Stimulated activated naive CD4-positive, alpha-beta T cell treated with Interleukin-2 at 50 U/mL for 16 hours (primary cell): ENCODE measurements at regions not wholly inside any gene's neighbourhood (a gene's known extent, or its start where the extent isn't known, plus 50 kb on each side); places are given as distances from the start of the nearest gene placed in this dataset.

Experiments
- DNase-seq: peaks from one replicate; lab custom pipeline; 2025; lab: John Stamatoyannopoulos, UW

DNA sequence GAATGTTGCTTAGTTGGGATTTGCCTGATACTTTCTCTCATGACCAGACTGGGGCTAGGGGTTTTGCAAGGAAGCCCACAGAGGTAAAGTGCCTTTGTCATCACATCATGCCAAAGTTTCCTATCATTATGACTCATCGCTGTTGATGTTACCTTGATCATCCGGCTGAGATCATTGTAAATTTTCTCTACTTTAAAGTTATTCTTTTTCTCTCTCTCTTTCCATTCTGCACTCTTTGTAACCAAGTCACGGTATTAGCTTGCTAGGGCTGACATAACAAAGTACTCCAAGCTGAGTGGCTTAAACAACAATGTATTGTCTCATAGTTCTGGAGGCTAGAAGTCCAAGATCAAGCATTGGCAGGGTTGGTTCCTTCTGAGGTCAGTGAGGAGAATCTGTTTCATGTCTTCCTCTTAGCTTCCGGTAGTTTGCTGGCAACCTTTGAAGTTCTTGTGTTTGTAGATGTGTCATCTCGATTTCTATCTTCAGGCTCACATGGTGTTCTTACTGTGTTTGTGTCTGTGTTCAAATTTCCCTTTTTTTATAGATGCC is 113.0 kb downstream of the DTHD1 start:
- DNase-seq, result peak; percentile 8

DNA sequence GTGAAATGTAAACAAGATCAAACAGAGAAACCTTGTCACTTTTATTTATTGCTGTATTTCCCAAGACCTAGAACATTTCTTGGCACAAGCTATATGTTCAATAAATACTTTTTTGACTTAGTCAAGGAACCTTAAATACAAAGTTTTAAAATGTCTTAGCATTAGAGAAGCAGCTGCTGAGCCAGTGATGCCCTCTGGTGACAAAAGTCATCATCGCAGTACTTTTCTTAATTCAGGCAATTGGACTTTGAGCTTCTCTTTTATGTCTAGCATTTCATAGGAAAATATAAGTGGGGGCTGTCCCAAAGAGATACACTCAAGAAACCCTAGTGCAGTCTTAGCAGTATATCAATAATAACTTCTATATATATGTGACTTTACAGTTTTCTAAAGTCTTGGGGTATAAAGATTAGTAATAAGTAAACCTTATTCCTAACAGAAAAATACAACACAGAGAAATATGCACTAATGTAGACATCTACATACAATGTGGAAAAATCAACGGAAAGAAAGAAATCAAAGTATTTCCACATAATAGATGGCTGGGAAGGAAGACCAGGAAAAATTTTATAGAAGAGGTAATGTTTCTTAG is 118.4 kb downstream of the DTHD1 start:
- peak; percentile 7 for DNase-seq

DNA sequence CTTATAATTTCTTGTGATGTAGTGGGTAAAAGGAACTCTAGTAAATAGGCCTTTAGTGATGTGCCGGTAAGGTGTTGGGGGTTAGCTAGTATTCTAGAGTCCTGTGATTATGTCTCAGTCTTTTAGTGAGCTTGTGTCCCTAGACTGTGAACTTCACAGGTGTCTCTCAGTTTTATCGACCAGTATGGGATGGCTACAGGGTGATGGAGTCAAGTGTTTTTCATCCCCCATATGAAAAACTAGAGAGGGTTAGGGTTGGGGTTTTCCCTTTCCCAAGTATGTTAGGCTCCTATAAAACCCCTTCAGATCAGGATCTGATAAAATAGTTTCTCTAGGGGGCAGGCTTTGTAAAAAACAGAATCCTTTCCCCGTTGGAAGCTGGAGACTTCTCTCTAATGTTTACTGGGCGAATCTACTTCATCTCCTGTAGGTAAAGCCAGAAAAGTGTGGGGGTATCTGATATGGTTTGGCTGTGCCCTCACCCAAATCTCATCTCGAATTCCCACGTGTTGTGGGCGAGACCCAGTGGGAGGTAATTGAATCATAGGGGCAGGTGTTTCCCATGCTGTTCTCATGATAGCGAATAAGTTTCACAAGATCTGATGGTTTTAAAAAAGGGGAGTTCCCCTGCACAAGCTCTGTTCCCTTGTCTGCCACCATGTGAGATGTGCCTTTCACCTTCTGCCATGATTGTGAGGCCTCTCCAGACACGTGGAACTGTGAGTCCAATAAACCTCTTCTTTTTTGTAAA is 120.8 kb downstream of the DTHD1 start:
- peak; percentile 8 for DNase-seq

DNA sequence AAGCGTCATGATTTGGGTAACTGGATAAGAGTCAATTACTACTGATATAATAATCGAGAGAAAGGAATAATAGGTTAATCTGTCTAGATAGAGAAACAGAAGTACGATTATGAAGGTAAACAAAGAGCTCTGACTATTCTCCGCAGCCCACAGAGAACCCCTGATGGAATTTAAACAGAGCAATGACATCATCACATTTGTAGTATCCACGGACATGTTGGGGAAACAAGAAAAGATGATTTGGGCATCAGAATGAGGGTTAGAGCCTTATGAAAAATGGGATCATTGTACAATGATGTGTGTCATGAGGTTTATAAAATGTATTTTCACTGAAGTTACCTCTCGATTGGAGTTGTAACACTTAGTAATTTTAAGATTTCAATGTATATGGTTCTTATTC is 129.9 kb downstream of the DTHD1 start:
- no peak for DNase-seq

DNA sequence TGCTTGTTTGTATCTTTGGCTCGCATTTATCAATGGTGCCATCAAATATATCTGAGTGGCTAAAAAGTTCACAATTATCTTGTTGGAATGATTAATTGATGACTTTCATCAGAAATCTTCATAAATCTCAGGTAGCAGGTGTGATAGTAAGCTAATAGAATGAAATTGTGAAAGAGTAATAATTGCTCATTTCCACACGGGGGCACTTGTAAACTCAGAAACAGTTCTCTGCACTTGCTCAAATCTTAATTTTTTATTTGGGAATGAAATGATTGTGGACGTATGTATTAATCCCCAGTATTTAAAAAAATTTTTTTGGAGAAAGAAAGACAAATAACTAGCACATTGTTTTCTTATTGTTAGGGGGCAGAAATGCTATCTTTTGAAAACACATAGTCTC is 132.8 kb downstream of the DTHD1 start:
- no peak for DNase-seq

DNA sequence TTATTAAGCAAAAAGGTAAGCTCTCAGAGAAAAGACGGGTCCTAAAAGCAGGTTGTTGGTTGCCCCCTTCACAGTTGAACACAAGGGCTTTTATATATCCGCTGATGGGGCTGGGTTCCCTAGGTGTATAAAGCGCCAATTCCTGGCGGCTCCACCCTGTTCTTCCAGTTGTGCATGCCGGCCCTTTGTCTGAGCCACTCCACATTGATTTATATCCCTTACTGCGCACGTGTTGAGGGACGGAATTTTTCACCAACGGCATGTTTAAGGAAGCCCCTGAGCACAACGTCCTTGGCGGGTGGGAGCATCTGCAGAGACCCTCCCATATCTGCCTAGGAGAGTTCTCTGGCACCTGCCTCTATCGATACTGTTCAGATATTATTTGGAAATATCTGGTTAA is 135.7 kb downstream of the DTHD1 start:
- no peak for DNase-seq

DNA sequence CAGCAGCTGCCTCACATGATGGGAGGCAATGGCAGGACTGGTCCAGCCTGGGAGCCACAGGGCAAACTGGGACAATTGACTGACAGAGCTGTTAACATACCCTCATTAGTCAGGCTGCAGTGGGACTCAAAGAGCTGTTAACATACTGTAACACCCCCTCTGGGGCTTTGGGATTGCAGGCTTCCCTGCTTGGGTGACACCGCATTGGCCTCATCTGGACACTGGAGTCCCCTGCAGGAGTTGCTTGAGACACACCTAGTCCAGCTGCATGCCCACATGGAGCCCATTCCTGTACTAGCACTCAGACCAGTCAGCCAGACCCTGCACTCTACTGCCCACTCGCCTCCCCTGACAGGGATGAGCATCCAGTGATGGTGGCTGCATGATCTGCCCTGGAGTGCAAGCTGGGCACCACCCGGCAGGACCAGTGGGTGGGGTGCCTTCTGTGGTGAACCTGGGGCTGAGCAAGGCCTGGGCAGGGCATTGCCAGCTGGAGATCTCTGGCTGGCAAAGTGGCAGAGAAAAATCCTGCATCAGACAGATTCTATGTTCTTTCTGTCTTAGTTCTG is 138.8 kb downstream of the DTHD1 start:
- DNase-seq, result no peak

DNA sequence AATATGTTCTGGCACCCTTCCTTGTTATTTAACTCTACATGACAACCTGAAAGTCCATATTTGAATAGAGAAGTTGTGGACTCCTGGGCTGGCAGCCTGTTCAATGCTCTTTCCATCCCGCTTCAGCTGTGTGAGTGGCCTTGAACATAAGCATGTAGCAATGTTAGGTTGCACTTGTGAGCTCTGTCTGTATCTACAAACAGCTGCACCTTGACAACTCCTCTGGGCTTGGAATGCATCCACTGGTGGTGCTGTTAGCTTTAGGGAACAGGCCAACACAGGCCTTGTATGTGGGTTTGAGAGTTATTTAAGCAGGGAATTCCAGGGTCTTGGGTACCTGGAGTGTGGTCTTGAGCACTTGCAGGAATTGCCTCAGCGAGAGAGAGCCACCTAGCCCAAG is 141.2 kb downstream of the DTHD1 start:
- DNase-seq, result no peak

DNA sequence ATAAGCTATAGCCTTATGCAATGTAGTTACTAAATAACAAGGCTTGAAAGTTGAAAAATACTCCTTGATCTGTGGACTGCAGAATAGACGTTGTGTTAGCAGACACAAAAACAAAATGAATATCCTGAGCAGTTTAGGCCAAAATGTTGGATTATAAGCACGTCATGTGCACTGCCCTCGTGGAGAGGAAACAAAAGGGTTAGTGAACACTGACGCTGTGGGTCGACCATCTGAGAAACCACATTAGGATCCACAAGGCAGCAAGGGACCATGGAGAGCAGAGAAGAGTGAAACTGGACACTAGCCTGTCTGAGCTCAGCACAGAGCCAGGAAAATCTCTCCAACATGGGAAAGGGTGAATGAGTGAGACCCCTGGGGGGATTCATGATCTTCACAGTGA is 145.3 kb downstream of the DTHD1 start:
- DNase-seq, result no peak

DNA sequence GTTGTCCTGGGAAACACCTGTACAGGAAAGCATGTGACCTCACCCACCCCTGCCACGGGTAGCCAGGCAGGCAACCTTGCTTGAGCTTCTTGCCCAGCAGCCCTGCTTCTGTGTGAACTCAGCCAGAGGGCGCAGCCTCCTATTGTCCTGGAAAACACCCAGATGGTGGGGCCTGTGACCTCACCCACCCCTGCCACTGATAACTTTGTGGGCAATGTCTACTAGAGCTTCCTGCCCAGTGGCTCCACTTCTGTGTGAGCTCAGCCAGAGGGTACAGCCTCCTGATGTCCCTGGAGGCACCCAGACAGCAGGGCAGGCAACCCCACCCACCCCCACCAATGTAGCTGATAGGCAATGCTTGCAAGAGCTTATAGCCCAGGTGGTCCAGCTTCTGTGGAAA is 146.3 kb downstream of the DTHD1 start:
- no peak for DNase-seq

DNA sequence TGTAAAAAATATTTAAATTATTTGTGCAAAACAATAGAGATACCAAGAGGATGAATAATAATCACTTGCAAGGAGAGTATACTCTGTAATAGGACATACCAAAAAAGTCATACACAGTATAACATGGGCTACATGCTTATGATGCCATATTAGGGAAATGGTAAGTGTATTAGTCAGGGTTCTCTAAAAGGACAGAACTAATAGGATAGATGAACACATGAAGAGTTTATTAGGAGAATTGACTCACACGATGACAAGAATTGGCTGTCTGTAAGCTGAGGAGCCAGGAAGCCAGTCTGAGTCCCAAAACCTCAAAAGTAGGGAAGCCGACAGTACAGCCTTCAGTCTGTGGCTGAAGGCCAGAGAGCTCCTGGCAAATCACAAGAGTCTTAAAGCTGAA is 151.2 kb downstream of the DTHD1 start:
- DNase-seq, result no peak

DNA sequence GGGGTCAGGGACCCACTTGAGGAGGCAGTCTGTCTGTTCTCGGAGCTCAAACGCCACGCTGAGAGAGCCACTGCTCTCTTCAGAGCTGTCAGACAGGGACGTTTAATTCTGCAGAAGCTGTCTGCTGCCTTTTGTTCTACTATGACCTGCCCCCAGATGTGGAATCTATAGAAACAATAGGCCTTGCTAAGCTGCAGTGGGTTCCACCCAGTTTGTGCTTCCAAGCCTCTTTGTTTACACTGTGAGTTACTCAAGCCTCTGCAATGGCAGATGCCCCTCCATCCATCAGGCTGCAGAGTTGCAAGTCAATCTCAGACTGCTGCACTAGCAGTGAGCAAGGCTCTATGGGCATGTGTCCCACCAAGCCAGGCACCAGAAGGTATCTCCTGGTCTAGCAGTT is 158.1 kb downstream of the DTHD1 start:
- no peak for DNase-seq

DNA sequence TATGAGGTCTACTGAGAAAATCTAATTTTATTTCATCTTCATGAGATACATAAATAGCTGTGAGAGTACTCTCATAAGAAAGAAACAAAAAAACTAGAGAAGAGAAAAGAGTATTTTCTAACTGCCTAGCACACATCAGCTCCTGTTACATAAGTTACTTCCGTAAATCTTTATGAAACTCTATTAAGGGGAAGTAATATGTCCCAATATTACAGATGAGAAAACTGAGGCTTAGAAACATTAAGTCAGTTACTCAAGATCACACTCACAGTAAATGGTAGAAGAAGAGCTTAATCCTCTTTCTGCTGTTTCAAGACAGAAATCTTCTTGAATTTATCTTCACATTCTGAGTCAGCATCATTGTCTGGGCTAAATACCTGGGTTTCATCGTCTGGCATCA is 164.1 kb downstream of the DTHD1 start:
- no peak for DNase-seq

DNA sequence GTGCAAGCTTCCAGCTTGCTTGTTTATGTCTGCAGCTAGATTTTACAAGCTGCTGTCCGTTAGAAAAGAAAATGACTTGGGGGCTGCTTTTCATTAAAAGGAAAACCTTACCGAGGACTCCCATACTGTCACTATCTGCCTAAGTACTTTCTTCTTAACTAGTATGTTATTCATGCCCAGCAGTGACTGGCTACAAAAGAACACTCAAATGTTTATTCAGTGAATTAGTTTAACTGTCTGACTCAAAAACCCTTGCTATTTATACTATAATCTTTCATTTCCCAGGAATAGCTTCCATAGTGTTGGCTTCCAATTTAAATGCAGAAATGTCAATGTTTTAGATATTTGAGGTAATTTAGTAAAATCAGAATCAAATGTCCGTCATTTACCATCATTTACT is 164.9 kb downstream of the DTHD1 start:
- no peak for DNase-seq

DNA sequence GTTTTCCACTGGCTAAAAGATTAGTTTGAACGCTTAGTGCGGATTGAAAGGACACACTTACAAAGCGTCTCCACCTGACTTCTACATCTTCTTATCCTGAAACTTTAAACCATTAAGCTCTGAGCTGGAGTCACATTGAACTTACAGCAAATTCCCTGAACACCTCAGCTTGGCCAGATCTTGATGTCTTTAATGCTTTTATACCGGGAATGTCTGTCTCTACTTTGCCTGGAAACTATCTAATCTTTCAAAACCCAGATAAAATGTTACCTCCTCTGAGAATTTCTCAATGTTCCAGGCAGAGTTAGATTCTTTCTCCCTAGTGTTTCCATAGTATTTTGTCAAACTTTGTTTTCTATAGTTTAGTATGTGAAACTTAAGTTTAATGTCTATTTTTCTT is 179.9 kb downstream of the DTHD1 start:
- no peak for DNase-seq

DNA sequence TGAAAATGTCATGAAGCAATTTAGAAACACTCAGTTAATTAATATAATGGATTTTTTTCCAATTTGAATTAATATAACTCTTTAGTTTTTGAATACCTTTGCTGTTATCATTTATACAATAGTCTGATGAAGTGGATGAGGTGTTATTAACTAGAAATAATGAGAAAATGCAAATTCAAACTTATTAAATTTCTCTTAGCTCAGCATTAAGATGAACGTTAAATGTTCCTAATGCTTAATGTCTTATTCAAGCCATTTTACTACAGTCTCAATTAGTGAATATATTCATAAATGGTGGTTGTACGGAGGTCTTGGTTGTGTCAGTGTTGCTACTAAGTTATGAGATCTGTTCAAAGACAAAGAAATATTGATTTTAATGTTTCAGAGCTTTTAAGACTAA is 186.3 kb downstream of the DTHD1 start:
- no peak for DNase-seq

DNA sequence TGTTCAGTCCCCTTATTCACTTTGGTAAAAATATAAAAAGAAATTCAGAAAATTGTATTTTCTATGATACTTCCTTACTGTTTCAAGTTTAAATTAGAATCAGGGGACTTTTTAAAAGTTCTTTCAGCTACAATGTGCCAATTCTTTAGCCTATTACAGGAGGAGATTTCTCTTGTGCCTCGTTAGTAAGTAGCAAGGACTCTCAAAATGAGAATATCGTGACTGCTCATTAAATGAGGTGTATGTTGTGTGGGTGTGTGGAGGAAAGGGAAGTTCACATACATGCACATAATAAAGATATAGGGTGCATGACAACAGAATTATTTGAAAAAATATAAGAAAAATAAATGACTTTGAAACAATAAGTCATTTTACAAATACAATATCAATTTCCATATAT is 190.5 kb downstream of the DTHD1 start:
- no peak for DNase-seq

DNA sequence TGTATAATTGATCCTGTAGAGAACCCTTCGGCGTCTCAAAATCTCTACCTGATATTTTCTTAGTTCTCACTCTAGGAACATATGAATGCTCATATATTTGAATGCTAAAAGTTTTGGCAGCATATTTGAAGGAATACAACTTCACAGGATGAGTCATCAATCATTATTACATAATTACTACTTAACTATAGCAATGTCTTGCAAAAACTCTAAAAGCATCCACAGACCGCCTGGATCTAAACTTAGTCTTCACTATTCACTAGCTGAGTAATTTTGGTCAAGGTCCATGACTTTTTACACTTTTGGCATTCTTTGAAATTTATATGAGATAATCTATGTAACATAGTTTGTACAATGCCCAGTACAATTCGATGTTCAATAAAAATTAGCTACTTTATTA is 194.7 kb downstream of the DTHD1 start:
- no peak for DNase-seq

DNA sequence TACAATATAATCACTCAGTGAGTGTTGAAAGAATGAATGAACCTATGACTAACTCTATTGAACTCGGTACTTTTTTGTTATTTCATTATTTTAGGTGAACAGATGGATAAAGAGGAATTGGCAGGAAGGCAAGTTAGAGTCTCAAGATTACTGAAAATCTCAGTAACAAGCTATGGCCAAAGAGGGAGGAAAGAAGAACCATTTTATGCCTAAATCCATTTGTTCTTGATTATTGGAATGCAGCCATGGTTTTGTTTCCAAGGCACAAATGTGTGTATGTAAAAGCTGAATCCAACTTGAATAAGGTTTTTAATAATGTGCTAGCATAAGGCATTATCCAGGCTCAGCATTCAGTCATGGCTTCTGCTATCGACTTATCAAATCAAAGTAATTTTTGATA is 196.4 kb downstream of the DTHD1 start:
- DNase-seq, result no peak

DNA sequence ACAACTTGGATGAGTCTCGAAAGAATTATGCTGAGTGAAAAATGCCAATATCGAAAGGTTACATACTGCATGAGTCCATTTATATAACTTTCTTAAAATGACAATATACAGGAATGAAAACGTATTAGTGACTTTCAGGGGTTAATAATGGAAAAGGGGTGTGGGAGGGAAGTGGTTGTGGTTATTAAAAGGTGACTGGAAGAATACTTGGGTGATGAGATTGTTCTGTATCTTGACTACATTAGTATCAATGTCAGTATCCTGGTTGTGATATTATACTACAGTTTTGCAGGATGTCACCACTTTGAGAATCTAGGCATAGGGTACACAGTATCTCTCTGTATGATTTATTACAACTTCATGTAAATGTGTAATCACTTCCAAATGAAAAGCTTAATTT is 204.5 kb downstream of the DTHD1 start:
- no peak for DNase-seq

DNA sequence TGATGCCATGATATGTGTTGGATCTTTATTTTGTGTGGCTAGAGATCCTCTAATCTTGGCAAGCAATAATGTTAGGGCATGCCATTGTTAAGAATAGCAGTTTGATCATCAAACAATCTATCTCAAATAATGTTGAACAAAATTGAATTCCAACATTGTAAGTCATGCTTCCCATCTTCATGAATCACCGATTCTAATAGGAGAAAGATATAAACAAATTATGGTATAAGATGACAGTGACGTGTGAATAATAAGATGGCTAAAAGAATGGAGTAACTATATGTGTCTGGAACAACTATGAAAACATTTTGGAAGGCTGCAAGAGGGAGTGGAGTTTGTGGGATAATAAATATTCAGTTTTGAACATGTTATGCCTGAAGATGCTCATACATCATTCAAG is 208.4 kb downstream of the DTHD1 start:
- DNase-seq, result no peak

DNA sequence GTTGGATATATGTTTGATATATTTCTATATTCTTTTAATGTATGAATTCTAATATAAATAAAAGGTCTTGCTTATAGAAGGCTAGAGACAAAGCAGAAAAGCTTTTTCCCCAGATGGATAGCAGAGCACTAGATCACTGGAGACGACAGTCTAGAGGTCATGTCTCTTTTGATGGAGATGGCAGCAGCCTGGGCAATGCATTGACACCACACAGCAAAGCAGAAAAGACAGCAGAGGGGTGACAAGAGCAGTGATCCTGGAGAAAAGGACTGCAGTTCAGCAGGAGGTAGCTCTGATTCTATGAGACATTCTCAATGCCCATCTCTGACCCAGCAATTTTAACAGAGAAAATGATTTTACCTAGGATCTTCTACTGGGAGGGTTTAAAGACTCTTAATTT is 210.6 kb downstream of the DTHD1 start:
- DNase-seq, result no peak

DNA sequence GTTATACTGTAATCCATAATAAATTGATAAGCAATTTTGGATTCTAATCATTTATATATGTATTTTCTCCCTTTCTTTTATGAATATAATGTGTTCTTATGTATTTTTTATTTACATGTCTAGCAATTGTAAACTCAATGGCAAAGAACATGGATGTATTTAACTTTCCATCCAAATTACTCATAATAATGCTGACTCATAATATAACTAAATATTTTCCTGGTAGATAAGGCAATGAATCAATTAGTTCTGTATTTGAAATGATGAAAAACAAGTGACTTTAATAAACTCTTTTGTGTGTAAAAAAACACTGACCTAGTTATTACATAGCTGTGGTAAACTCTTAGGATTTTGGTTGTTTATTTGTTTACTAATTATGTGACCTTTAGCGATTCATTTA is 211.2 kb downstream of the DTHD1 start:
- no peak for DNase-seq

DNA sequence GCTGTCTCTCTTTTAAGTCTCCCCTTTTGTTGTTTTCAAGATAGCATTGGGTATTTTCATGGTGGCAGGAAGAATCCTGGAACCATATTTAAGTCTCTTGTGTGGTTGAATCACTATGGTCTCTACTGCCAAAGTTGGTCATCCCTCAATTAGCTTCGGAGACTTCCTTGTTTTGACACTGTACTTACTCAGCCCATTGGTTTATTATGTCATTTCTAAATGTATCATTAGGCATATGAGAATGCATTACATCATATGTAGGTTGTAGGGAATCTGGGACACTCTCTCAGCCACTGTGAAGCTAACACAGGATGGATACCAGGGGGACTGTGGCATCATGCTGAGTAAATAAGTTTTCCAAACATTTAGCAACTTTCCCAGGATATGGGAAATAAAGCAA is 211.8 kb downstream of the DTHD1 start:
- DNase-seq, result no peak
